ENCODE measurements at regions not wholly inside any gene's neighbourhood (a gene's known extent, or its start where the extent isn't known, plus 50 kb on each side); places are given as distances from the start of the nearest gene placed in this dataset.

GRCh38 chr3:87175732-87176131 lies 51.4 kb upstream of the CHMP2B start:
- DNase-seq, result no peak

GRCh38 chr3:87173776-87174175 lies 53.3 kb upstream of the CHMP2B start:
- peak; percentile 39 to 53 for DNase-seq

- no peak for DNase-seq
Observed at GRCh38 chr3:87173071-87173470, 54.0 kb upstream of the CHMP2B start.

- DNase-seq, result peak; percentile 44 to 58
Observed at GRCh38 chr3:87167628-87168456, 59.3 kb upstream of the CHMP2B start.

- DNase-seq, result no peak
Observed at GRCh38 chr3:87164245-87164644, 62.9 kb upstream of the CHMP2B start.

GRCh38 chr3:87161851-87162250 lies 65.3 kb upstream of the CHMP2B start:
- DNase-seq, result no peak

- no peak for DNase-seq
Observed at GRCh38 chr3:87161417-87161816, 65.7 kb upstream of the CHMP2B start.

- no peak for DNase-seq
Observed at GRCh38 chr3:87161013-87161412, 66.1 kb upstream of the CHMP2B start.

- no peak for DNase-seq
Observed at GRCh38 chr3:87158823-87159222, 68.3 kb upstream of the CHMP2B start.

GRCh38 chr3:87148020-87148419 lies 79.1 kb upstream of the CHMP2B start:
- DNase-seq, result no peak

GRCh38 chr3:87147562-87147961 lies 79.5 kb upstream of the CHMP2B start:
- no peak for DNase-seq

GRCh38 chr3:87145553-87145952 lies 81.6 kb upstream of the CHMP2B start:
- peak; percentile 58 to 62 for DNase-seq

GRCh38 chr3:87136066-87136596 lies 91.0 kb upstream of the CHMP2B start:
- DNase-seq, result no peak

GRCh38 chr3:87135412-87135811 lies 91.7 kb upstream of the CHMP2B start:
- DNase-seq, result no peak

GRCh38 chr3:87132801-87133200 lies 94.3 kb upstream of the CHMP2B start:
- DNase-seq, result no peak

GRCh38 chr3:87128006-87128405 lies 99.1 kb upstream of the CHMP2B start:
- no peak for DNase-seq

GRCh38 chr3:87127281-87127680 lies 99.8 kb upstream of the CHMP2B start:
- DNase-seq, result no peak

- DNase-seq, result no peak
Observed at GRCh38 chr3:87126321-87126720, 100.8 kb upstream of the CHMP2B start.

GRCh38 chr3:87125116-87125515 lies 102.0 kb upstream of the CHMP2B start:
- no peak for DNase-seq

GRCh38 chr3:87122766-87123165 lies 104.3 kb upstream of the CHMP2B start:
- DNase-seq, result no peak

GRCh38 chr3:87121856-87122255 lies 105.3 kb upstream of the CHMP2B start:
- DNase-seq, result no peak

GRCh38 chr3:87120881-87121280 lies 106.2 kb upstream of the CHMP2B start:
- DNase-seq, result no peak

GRCh38 chr3:87120236-87120635 lies 106.9 kb upstream of the CHMP2B start:
- DNase-seq, result no peak

GRCh38 chr3:87109465-87109864 lies 117.6 kb upstream of the CHMP2B start:
- no peak for DNase-seq

All from AML-193 (cell line).